IPS-20b (cell line): ENCODE measurements at regions not wholly inside any gene's neighbourhood (a gene's known extent, or its start where the extent isn't known, plus 50 kb on each side); places are given as distances from the start of the nearest gene placed in this dataset.

Source experiments
- H3K27ac ChIP-seq: one replicate; pipeline ENCODE4 v1.5.1; 2013; ENCODE audit warnings: low read length
- H3K27me3 ChIP-seq: 2 replicates; pipeline ENCODE4 v1.6.1; 2013; ENCODE audit warnings: mild to moderate bottlenecking, low read length, inconsistent platforms; ENCODE audit not compliant: insufficient read depth
- H3K36me3 ChIP-seq: 2 replicates; pipeline ENCODE4 v1.6.1; 2013; ENCODE audit warnings: low read depth, mild to moderate bottlenecking, inconsistent platforms, low read length, moderate library complexity; ENCODE audit not compliant: insufficient read depth
- H3K4me1 ChIP-seq: 2 replicates; pipeline ENCODE4 v1.6.1; 2013; ENCODE audit warnings: mild to moderate bottlenecking, control low read depth, inconsistent platforms, low read length, moderate library complexity; ENCODE audit not compliant: insufficient read depth
- H3K4me3 ChIP-seq: 2 replicates; pipeline ENCODE4 v1.5.1; 2013; ENCODE audit warnings: mild to moderate bottlenecking, low read length, inconsistent platforms
- H3K9ac ChIP-seq: 2 replicates; pipeline ENCODE4 v1.6.1; 2013; ENCODE audit warnings: low read depth, mild to moderate bottlenecking, inconsistent platforms, low read length, moderate library complexity
- H3K9me3 ChIP-seq: 2 replicates; pipeline ENCODE4 v1.6.1; 2013; ENCODE audit warnings: mild to moderate bottlenecking, low read depth, low read length, inconsistent platforms; ENCODE audit not compliant: insufficient read depth

GRCh38 chr5:68380078-68380477, 164.5 kb downstream of the PIK3R1 start:
- no peak overlapping the region for H3K4me3 ChIP-seq
- H3K27ac ChIP-seq, result no peak overlapping the region
- H3K4me1 ChIP-seq, result no peaks in the 10 kb centered on the region
- H3K27me3 ChIP-seq, result no peaks in the 10 kb centered on the region
- no peaks in the 10 kb centered on the region for H3K9me3 ChIP-seq
- H3K36me3 ChIP-seq, result no peaks in the 10 kb centered on the region
- H3K9ac ChIP-seq, result no peak overlapping the region

GRCh38 chr5:68381060-68381459, 165.5 kb downstream of the PIK3R1 start:
- Histone ChIP-seq H3K36me3 (no peaks in the 10 kb centered on the region), H3K27ac (no peak overlapping the region), H3K4me1 (no peaks in the 10 kb centered on the region), H3K4me3 (no peak overlapping the region), H3K27me3 (no peaks in the 10 kb centered on the region), H3K9ac (no peak overlapping the region), H3K9me3 (no peaks in the 10 kb centered on the region)

GRCh38 chr5:68381909-68382308, 166.4 kb downstream of the PIK3R1 start:
- Histone ChIP-seq H3K4me3 (no peak overlapping the region), H3K27me3 (no peaks in the 10 kb centered on the region), H3K36me3 (no peaks in the 10 kb centered on the region), H3K27ac (no peak overlapping the region), H3K9me3 (no peaks in the 10 kb centered on the region), H3K4me1 (no peaks in the 10 kb centered on the region), H3K9ac (no peak overlapping the region)

GRCh38 chr5:68382640-68383039, 167.1 kb downstream of the PIK3R1 start:
- Histone ChIP-seq H3K4me3 (no peak overlapping the region), H3K27me3 (no peaks in the 10 kb centered on the region), H3K4me1 (no peaks in the 10 kb centered on the region), H3K36me3 (no peaks in the 10 kb centered on the region), H3K9ac (no peak overlapping the region), H3K27ac (no peak overlapping the region), H3K9me3 (no peaks in the 10 kb centered on the region)

- Histone ChIP-seq H3K27me3 (no peaks in the 10 kb centered on the region), H3K9me3 (no peaks in the 10 kb centered on the region), H3K9ac (no peak overlapping the region), H3K4me3 (no peak overlapping the region), H3K36me3 (no peaks in the 10 kb centered on the region), H3K4me1 (no peaks in the 10 kb centered on the region), H3K27ac (no peak overlapping the region)
Measured at GRCh38 chr5:68383888-68384310, 168.3 kb downstream of the PIK3R1 start.

- no peak overlapping the region for H3K27ac ChIP-seq
- H3K4me3 ChIP-seq, result no peak overlapping the region
- no peaks in the 10 kb centered on the region for H3K36me3 ChIP-seq
- no peak overlapping the region for H3K9ac ChIP-seq
- H3K9me3 ChIP-seq, result no peaks in the 10 kb centered on the region
- H3K4me1 ChIP-seq, result no peaks in the 10 kb centered on the region
- no peaks in the 10 kb centered on the region for H3K27me3 ChIP-seq
Measured at GRCh38 chr5:68384936-68385594, 169.5 kb downstream of the PIK3R1 start.

GRCh38 chr5:68385936-68386335, 170.4 kb downstream of the PIK3R1 start:
- Histone ChIP-seq H3K27ac (no peak overlapping the region), H3K4me3 (no peak overlapping the region), H3K4me1 (no peaks in the 10 kb centered on the region), H3K27me3 (no peaks in the 10 kb centered on the region), H3K9ac (no peak overlapping the region), H3K36me3 (no peaks in the 10 kb centered on the region), H3K9me3 (no peaks in the 10 kb centered on the region)

GRCh38 chr5:68387074-68387796, 171.7 kb downstream of the PIK3R1 start:
- no peaks in the 10 kb centered on the region for H3K9me3 ChIP-seq
- no peaks in the 10 kb centered on the region for H3K4me1 ChIP-seq
- no peak overlapping the region for H3K9ac ChIP-seq
- no peak overlapping the region for H3K27ac ChIP-seq
- no peaks in the 10 kb centered on the region for H3K36me3 ChIP-seq
- no peak overlapping the region for H3K4me3 ChIP-seq
- H3K27me3 ChIP-seq, result no peaks in the 10 kb centered on the region

GRCh38 chr5:68389618-68390017, 174.1 kb downstream of the PIK3R1 start:
- Histone ChIP-seq H3K36me3 (no peaks in the 10 kb centered on the region), H3K4me1 (no peaks in the 10 kb centered on the region), H3K27me3 (no peaks in the 10 kb centered on the region), H3K27ac (no peak overlapping the region), H3K4me3 (no peak overlapping the region), H3K9me3 (no peaks in the 10 kb centered on the region), H3K9ac (no peak overlapping the region)

- Histone ChIP-seq H3K27me3 (no peaks in the 10 kb centered on the region), H3K4me3 (no peak overlapping the region), H3K4me1 (peaks cover 4% of the 10 kb centered on the region; the same call in 1 of the 2 replicates), H3K9ac (no peak overlapping the region), H3K9me3 (peaks cover 3% of the 10 kb centered on the region; the same call in 1 of the 2 replicates), H3K27ac (no peak overlapping the region), H3K36me3 (no peaks in the 10 kb centered on the region)
Measured at GRCh38 chr5:68392617-68393016, 177.1 kb downstream of the PIK3R1 start.

- Histone ChIP-seq H3K4me3 (no peak overlapping the region), H3K9me3 (peaks cover 3% of the 10 kb centered on the region; the same call in 1 of the 2 replicates), H3K9ac (no peak overlapping the region), H3K27me3 (no peaks in the 10 kb centered on the region), H3K27ac (no peak overlapping the region), H3K36me3 (no peaks in the 10 kb centered on the region), H3K4me1 (peaks cover 4% of the 10 kb centered on the region; the same call in 1 of the 2 replicates)
Measured at GRCh38 chr5:68395302-68395701, 179.7 kb downstream of the PIK3R1 start.

GRCh38 chr5:68395926-68396511, 180.5 kb downstream of the PIK3R1 start:
- H3K4me3 ChIP-seq, result no peak overlapping the region

More at GRCh38 chr5:68395926-68396511, 180.5 kb downstream of the PIK3R1 start:
- Histone ChIP-seq H3K9me3 (peaks cover 3% of the 10 kb centered on the region; the same call in 1 of the 2 replicates), H3K27ac (no peak overlapping the region), H3K9ac (no peak overlapping the region), H3K36me3 (no peaks in the 10 kb centered on the region), H3K4me1 (peaks cover 4% of the 10 kb centered on the region; the same call in 1 of the 2 replicates), H3K27me3 (no peaks in the 10 kb centered on the region)
